CD4-positive, alpha-beta T cell treated with Interleukin-21 for 1 hour (primary cell): ENCODE measurements at regions not wholly inside any gene's neighbourhood (a gene's known extent, or its start where the extent isn't known, plus 50 kb on each side); places are given as distances from the start of the nearest gene placed in this dataset.

Experiments
- DNase-seq: peaks from one replicate; pipeline ENCODE4 v3.0.0-alpha.2; 2020

DNA sequence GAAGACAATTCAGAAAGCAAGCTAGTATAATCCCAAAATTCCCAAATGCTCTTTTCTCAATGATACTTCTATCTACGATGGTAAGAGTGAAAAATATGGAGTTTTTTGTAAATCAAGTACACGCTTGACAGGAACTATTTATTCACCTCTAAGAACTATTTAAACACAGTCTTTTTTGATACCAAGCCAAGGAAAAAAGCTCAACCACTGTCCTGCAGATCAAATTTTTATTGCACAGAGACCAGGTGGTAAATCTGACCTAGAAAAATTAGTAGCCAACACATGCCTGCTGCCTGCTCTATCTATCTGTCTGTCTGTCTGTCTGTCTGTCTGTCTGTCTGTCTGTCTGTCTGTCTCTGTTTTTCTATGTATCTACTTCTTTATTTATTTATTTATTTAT is 292.2 kb downstream of the MZT1 start:
- no peak for DNase-seq

DNA sequence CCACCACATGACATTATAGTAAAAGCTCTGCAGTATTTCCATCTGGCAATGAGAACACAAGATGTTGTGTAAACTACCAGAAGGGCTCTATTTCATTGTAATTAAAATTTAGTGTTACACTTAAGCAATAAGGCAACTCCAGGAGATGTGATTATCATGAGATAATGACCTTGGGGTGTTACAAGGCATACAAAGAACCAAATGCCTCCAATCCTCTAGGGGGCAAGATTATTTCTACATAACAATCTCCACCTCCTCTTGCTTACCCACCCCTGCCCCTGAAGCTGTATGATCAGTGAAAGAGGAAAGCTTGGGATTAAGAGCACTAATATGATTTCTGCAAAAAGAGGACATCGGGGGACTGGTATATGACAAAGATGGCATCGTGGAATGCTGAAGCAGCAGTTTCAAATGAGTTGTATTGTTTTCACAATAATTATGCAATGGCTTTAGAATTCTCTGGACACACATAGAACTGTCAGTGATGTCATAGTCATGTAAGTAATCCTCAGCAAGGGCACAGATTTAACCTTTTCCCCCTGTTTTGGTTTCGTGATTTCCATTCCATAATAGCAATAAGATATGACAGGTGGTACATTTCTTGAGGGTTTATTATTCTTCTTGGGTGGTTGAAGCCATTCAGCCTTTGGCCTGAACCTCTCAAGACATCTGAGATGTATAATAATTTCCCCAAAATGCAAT is 295.3 kb downstream of the MZT1 start:
- no peak for DNase-seq

DNA sequence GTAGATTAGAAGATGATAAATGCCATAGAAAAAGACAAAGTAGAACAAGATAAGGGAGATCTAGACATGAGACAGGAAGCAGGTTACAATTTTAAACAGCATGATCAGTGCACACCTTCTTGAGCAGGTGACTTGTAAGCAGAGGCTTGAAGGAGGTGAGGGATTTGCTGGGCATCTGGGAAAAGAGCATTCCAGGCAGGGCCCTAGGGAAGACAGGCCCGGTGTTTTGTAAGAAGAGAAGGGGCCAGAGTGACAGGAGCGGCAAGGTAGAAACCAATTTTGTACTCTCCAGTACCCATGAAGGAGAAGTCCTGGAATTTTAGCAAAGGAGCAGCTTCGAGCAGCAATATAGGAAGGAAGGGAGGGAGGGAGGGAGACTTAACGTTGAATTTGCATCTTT is 296.5 kb downstream of the MZT1 start:
- DNase-seq: no peak

DNA sequence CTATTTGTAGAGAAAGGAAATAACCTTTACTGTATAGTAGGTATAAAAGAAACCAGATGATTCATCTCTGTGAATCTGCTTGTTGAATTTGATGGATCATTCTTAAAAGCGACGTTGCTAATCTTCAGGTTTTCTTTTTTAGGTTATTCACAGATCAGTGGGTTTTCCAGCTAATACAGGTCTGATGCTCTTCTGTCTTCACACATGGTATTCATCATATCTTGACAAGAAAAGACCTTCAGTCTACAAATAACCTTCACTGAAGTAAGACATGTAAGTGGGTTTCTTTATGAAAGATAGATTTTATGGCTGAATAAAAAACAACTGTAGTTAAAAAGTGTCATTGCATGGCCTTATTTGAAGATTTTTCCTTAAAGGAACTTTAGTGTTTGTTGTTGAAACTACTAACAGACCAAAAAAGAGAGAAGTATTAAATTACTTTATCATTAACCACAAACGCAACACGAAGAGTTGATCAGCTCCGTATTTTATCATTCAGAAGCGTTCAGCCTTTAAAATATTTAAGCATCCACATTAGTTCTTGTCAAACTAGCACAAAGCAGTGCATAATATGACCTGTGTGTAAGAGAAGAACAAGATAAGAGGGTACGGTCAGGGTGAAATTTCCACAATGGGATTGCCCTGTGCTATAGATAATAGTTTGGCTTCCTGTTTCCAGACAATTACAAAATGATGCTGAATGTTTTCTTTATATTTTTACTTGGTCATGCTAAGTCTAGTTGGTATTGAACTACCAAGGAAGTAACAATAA is 299.5 kb downstream of the MZT1 start:
- no peak for DNase-seq

DNA sequence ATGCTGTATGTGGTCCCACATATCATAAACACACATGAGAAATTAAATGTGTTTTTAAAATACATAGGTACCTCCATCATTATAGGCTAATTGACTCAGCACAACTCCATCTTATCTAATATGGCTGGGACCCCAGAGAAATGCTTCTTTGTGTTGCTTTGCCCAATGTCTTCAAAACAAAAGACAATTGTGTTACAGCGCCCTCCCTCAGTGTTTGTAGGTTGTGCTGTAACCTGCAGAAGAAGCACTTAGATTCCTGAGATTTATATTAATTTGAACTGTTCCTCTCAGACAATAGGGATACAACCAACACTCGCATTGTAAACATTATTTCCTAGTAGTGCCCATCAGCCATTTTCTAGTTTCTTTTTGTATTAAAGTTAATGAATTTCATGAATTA is 303.4 kb downstream of the MZT1 start:
- DNase-seq: no peak

DNA sequence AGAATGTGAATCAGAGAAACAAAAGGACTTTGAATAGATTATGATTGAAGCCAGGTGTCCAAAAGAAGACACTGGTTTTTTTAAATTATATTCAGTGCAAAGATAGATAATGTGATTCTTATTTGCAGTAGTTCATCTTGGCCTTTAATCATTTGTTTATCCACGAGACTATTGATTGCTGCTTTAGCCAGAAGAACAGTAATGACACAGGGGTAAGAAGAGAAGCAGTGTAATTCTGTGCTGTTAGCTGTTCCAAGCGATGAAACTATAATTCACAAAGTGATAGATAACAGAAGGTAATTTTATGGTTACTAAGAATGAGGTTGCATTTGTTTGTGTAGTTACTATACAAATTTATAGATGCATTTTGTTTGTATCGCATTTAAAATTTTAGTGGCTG is 311.6 kb downstream of the MZT1 start:
- DNase-seq: no peak

DNA sequence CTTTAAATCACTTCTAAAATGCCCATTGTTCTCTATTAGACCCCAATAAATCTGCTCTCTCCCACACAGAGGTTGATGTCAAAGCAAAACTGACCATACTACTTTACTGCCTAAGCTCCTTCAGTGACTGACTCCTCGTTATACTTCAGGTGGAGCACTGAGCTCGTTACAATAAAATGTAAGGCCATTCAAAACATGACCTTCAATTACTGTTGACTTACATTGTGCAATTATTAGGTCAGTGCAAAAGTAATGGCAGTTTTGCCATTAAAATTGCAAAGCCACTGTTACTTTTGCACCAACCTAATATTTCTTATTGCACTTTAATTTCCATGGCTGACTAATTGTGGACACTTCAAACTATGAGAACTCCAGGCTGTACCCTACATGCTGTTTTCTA is 314.9 kb downstream of the MZT1 start:
- DNase-seq: no peak

DNA sequence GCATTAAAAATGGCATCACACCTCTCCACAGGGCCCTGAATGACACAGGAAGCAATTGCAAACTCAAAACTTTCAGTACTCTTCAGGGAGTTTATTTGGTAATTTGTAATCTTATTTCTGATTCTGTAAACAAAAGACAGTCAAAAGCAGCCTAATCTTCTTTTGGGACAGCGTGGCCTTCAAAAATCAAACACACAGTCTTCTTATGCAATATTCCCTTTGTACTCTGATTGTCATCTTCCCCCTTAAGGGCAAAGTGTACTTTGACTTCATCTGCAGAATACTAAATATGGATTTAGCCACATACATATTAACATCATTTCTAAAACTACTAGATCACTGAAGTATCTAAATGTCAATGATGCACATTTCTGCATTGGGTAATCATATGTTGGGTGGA is 322.0 kb downstream of the MZT1 start:
- no peak for DNase-seq

DNA sequence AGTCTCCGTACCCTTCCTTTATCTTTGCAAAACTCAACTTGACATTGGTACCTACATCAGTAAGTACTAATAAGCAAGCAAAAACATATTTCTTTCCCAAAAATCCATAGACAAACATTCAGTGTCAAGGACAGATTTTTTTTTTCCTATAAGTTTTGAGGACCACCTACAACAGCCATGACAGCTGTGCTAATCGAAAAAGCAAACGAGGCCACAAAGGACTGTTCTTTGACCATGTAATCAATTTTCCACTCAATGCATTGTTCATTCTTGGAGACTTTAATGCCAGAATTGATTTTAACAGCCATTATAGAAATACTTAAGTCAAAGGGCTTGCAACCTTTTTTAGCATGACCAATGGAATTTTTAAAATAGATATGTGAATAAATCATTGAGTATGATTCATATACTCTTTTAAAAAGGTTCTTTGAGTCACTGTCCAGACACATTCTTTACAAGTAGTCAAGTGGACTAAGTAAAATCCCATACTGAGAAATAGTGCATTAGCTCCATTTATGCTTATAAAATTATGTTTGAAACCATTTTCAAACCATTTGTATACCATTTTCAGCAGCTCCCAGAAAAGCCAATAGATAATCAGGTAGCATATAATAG is 323.9 kb downstream of the MZT1 start:
- DNase-seq: no peak

DNA sequence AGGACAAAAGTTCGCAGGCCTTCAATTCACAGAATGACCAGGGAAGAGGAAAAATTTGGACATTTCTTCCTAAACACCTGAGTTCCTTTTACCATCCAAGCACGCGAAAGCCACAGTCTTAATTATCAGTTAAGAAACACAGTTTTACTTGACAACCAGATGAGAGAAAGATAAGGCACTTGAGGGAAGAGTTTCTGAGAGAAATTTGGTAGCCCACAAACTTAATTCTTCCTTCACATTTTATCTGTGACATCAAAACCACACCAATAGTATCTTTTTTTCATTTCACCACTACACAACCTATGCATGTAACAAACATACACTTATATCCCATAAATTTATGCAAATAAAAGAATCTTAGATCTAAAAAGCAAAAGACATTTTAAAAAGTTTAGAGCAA is 326.6 kb downstream of the MZT1 start:
- no peak for DNase-seq

DNA sequence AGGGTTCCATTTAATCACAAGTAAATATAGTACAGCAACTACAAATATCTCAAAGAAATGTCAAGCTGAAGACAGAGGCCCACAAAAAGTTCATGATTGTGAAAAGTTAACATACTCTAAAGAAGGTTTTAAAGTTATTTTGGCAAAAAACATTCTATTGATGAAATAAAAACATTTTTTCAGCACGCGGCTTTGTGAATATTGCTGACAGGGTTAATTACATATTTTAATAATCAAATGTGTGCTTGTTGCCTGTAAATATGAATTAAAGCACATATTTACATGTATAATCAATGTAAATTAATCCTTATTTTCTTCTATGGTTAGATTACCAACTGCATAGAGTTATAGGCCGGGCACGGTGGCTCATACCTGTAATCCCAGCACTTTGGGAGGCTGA is 328.1 kb downstream of the MZT1 start:
- DNase-seq: no peak

DNA sequence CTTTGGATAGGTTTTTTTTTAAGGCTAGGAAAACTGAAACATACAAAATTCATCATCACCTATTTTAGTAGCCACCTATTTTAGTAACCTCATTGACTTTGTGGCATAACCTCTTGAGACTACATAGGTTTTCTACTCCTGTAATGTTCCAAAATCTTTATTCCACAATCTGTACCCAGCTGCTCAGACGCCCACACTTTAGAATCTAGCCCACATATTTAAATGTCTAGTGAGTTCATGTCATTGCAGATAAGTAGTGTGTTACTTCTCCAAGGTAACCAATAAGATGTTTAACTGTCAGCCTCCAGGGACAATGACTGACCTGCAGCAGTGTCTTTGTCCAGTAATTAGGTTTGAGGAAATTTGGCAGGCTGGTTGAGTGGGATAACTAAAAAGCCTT is 330.2 kb downstream of the MZT1 start:
- DNase-seq: no peak

DNA sequence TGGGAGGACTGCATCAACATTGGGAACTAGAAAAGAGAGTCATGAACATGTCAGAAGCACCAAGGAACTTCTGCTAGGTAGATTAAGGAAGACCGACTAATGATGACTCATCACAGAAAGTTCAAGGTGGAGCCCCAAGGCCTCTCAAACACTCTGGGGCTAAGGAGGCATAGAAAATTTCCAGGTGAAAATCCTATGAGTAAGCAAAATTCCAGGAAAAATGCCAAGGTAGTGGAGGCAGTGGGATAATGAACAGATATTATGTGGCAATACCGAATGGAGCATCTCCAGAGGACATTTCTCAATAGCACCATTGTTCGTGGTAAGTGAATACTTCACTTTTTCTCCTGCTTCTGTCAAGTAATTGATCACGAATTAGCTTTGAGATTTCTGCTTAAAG is 336.5 kb downstream of the MZT1 start:
- DNase-seq: no peak

DNA sequence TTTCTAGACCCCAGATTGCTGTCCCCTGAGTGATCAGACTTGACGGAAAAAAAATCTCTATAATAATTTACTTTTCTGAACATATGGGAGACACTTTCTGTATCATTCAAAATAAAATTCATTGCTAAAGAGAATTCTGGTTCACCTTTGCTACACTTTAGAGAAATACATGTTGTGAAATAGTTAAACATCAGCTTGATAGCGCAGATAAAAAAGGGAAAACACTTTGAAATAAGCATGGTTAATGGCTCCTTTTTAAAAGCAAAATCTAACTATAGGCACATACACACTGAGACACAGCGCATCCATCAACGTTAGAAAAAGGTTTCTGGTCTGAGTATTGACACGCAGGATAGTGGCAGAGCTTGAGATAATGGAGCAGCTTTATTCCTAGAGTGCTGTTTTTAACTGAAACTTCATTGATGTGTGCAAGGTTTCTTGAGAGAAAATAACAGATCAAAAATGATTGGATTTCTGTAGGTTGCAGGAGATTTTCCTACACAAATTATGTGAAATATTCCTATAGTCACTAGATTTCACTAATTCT is 341.2 kb downstream of the MZT1 start:
- no peak for DNase-seq

DNA sequence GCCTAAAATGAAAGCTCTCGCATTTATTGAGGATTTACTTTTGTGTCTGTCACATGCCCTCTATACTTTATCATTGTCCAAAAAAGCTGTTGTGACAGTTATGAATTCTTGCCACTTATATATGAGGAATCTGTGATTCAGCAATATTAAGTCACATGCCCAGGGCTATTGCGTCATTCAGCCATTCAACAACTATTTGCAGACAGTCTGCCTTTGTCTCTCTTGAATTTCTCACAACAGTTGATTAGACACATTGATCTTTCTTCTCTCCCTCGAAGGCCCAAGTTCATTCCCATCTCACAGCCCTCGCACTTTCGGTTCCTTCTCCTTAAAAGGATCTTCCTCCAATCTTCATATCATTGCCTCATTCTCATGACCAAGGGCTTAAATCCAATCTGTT is 342.6 kb downstream of the MZT1 start:
- no peak for DNase-seq

DNA sequence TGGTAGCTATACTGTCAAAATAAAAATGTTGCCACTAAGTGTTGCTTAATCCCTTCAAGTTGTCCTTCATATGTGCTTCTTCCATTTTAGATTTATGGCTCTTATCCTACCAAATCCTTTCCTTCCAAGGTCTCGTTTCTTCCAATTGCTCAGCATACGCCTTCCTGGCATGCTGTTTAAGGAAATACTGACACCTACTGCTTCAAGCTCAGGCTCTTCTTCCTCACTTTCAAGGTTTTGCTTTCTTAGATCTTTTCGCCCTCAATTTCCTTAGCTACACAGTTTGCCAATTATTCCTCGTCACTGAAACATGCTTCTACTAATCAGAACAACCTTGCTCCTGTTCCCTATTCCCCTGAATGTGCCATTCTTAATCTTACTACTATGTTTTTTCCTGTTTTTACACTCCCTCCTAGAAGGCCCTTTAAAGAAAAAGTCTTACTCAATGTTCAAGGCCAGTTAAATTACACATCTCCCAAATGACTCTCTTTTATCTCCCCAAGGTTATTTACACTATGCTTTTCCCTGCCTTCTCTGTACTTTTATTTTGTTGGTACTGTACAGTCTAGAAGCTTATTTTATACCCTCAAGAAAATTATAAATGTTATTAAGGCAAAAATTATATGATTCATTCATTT is 343.1 kb downstream of the MZT1 start:
- no peak for DNase-seq

DNA sequence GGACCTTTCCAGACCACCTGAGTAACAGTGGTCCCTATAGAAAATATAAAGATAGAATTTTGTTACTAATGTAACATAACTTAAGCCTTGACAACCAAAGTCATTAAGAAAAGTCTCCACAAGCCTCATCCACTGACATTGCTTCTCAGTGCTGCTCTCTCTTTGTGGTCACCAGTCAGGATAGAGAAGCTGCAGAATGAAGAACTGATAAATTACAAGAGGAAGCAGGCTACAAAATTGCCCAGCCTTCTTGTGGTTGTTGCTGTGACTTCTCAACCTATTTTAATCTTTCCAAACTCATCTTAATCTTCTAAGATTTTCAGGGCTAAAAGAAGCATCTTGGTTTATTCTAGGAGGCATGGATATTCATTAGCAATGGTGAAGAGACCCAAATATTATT is 343.8 kb downstream of the MZT1 start:
- DNase-seq: no peak

DNA sequence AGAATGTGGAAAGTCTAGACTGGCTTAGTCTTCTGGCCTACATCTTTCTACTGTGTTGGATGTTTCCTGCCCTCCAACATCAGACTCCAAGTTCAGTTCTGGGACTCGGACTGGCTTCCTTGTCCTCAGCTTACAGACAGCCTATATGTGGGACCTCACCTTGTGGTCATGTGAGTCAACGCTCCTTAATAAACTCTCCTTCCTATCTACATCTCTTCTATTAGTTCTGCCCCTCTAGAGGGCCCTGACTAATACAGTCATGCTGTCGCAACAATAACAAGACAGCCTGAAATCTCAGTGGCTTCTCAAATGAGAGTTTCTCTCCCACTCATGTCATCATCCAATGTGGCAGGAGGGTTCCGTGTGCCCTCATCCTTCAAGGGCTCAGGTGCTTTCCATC is 347.8 kb downstream of the MZT1 start:
- no peak for DNase-seq

DNA sequence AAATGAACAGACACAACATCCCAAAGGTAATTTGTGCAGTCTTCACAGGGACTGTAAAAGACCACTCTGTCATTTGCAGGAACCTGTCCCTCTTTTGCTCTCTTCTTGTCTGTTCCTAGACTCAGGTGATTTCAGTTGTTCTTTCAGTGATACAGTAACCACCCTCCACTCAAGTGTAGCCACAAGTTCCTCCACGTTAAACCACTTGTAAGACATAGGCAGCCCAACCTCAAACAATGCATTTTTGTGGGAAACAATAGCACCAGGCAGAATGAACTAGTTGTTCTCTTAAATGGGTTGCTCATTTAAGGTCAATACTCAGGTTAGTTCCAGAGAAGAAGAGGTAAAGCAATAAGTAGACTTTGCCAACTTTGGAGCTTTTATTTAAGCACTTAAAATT is 359.4 kb downstream of the MZT1 start:
- no peak for DNase-seq

DNA sequence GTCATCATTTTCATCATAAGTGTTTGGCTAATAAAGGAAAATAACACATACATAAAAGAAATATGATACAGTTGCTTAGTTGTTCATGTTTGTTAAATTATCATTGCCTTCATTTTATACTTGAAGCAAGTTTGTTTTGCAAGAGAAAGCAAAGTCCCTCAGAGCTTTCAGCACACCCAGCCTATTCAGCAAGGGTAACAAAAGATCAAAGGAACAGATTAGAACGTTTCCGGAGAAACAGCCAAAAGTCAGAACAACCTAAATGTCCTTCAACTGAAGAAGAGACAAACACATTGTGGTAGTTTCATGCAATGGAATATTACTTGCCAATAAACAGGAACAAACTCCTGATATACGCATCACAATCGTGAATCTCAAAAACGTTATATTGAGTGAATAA is 380.7 kb downstream of the MZT1 start:
- DNase-seq: no peak

DNA sequence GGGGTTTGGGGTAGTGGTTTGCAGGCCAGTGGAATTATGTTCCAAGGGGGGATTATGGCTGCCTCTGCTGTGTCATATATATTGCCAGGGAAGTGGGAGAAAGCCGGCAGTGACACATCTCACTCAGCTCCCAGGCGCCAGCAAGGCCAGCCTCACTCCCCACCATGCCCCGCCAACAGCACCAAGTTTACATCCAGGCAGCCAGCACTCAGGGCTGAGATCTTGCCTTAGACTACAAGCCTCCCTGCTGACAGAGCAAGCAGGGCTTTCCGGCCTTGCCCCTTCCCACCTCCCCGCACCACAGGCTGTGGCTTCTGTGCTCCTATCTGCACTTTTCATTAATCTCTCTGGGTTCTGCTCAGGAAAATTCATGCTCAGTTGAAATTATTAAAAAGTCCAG is 385.1 kb downstream of the MZT1 start:
- no peak for DNase-seq

DNA sequence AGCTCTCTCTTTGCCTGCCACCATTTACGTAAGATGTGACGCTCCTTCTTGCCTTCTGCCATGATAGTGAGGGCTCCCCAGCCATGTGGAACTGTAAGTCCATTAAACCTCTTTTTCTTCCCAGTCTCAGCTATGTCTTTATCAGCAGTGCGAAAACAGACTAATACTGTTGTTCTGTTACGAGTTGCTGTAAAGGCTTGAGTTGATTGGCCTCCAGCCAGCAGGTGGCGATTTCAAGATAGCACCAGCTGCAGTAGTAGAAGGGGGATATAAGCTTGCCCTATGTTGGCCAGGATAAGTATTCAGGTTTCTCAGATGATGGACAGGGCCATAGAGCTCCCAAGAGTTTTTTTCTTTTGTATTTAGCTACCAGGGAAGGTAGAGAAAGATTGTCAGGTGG is 385.5 kb downstream of the MZT1 start:
- DNase-seq: no peak

DNA sequence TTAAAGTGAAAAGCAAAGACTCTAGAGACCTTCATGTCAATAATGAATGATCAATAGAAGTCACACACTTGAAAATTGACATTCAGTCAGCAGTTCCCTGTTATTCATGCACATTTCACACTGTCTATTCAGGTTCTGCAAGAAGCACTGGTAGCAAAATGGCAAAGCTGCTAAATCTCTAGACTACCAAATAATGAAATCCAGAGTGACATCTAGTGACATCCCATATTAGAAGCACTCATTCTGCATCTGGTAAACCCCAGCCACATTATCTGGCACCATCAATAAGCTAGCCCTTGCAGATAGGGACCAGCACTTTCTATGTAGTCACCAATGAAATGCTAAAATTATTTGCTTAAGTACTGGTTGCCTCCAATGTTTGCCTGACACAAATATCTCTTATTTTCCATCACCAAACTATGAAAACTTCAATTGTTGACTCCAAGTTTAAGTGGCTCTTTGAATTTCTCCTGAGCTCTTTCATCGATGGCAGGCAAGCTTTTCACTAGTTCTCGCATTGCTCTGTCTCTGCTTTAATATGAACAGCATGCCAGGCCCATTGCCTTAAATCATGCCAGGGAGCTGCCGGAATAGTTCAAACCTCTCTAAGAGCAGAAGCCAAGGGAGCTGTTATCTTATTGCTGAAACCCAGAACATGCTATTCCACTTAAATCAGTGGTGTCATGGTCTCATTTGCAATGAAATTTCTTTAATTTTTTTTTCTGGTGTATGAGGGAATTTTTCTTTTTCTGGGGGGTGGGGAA is 409.9 kb downstream of the MZT1 start:
- DNase-seq: no peak
